CD14-positive monocyte (primary cell): ENCODE measurements at regions not wholly inside any gene's neighbourhood (a gene's known extent, or its start where the extent isn't known, plus 50 kb on each side); places are given as distances from the start of the nearest gene placed in this dataset.

Experiments
- DNase-seq, 3 donors: peaks; one replicate each; pipeline ENCODE4 v3.0.0-alpha.2; 2011 to 2022
- H2AFZ ChIP-seq: 2 replicates; pipeline ENCODE4 v1.6.0; 2012; ENCODE audit warnings: mild to moderate bottlenecking, low read depth, low read length, inconsistent platforms; ENCODE audit not compliant: insufficient read depth, poor library complexity, severe bottlenecking
- H3K27ac ChIP-seq, 2 donors: 1 replicate in 1 of 2; 2 replicates in 1 of 2; pipeline ENCODE4 v1.5.1; 2012 to 2013; ENCODE audit warnings: low read length in 2 of 2, control low read depth in 1 of 2, inconsistent platforms in 1 of 2, low read depth in 1 of 2, mild to moderate bottlenecking in 1 of 2
- H3K27me3 ChIP-seq, 2 donors: one replicate each; pipeline versions ENCODE4 v1.6.0 to v1.6.1; 2011 to 2013; ENCODE audit warnings: low read length in 2 of 2; ENCODE audit not compliant: control insufficient read depth in 2 of 2, insufficient read depth in 2 of 2
- H3K36me3 ChIP-seq, 2 donors: replicated peaks in 1 of 2; 1 replicate in 1 of 2; 2 replicates in 1 of 2; pipeline versions ENCODE4 v1.5.1 to v1.6.1; 2012 to 2013; ENCODE audit warnings: low read length in 2 of 2, control low read depth in 1 of 2, inconsistent platforms in 1 of 2, mild to moderate bottlenecking in 1 of 2; ENCODE audit not compliant: insufficient read depth in 2 of 2, control insufficient read depth in 1 of 2
- H3K4me1 ChIP-seq, 2 donors: 1 replicate in 1 of 2; 2 replicates in 1 of 2; pipeline versions ENCODE4 v1.5.1 to v1.6.1; 2012 to 2013; ENCODE audit warnings: low read length in 2 of 2, control low read depth in 1 of 2, inconsistent platforms in 1 of 2, mild to moderate bottlenecking in 1 of 2, moderate library complexity in 1 of 2; ENCODE audit not compliant: insufficient read depth in 2 of 2, control insufficient read depth in 1 of 2
- H3K4me2 ChIP-seq: replicated peaks from 2 replicates; pipeline ENCODE3; 2012; ENCODE audit warnings: low read length, moderate library complexity, mild to moderate bottlenecking; ENCODE audit not compliant: poor library complexity, severe bottlenecking; ENCODE audit errors: extremely low read depth
- H3K4me3 ChIP-seq, 3 experiments: fragments of 200-600 bp in 1 of 3; sonication (generic) in 1 of 3; replicated peaks in 1 of 3; 1 replicate in 2 of 3; 2 replicates in 1 of 3; pipeline ENCODE4 v1.5.1; 2011 to 2013; ENCODE audit warnings: low read length in 3 of 3, mild to moderate bottlenecking in 3 of 3, control low read depth in 2 of 3, low read depth in 2 of 3, inconsistent platforms in 1 of 3, moderate library complexity in 1 of 3
- H3K79me2 ChIP-seq: 2 replicates; pipeline ENCODE4 v1.6.0; 2012; ENCODE audit warnings: mild to moderate bottlenecking, control low read depth, inconsistent platforms, low read length, moderate library complexity; ENCODE audit not compliant: insufficient read depth
- H3K9ac ChIP-seq: 2 replicates; pipeline ENCODE4 v1.6.0; 2017; ENCODE audit warnings: low read length, mild to moderate bottlenecking; ENCODE audit not compliant: insufficient read depth, poor library complexity, severe bottlenecking
- H3K9me3 ChIP-seq, 2 donors: replicated peaks in 1 of 2; 1 replicate in 1 of 2; 2 replicates in 1 of 2; pipeline versions ENCODE4 v1.5.1 to v1.6.1; 2012 to 2013; ENCODE audit warnings: low read length in 2 of 2, control low read depth in 1 of 2; ENCODE audit not compliant: control insufficient read depth in 1 of 2, insufficient read depth in 1 of 2
- H4K20me1 ChIP-seq: 2 replicates; pipeline ENCODE4 v1.6.0; 2012; ENCODE audit warnings: mild to moderate bottlenecking, low read length, control low read depth, moderate library complexity; ENCODE audit not compliant: insufficient read depth
- H3K27ac Mint-ChIP-seq, 7 donors: one replicate each; pipeline ENCODE4 v1.8.0; 2020; ENCODE audit warnings: mild to moderate bottlenecking in 7 of 7, mixed read lengths in 7 of 7, moderate library complexity in 6 of 7, inconsistent platforms in 2 of 7
- H3K27me3 Mint-ChIP-seq, 3 donors: one replicate each; pipeline ENCODE4 v1.8.0; 2021 to 2022; ENCODE audit warnings: low read depth in 3 of 3, mild to moderate bottlenecking in 3 of 3, mixed read lengths in 3 of 3, moderate library complexity in 3 of 3, inconsistent platforms in 1 of 3
- H3K36me3 Mint-ChIP-seq, 2 donors: one replicate each; pipeline ENCODE4 v1.8.0; 2020; ENCODE audit warnings: mixed read lengths in 2 of 2, inconsistent platforms in 1 of 2, mild to moderate bottlenecking in 1 of 2
- H3K4me1 Mint-ChIP-seq: one replicate; pipeline ENCODE4 v1.8.0; 2020; ENCODE audit warnings: mild to moderate bottlenecking, mixed read lengths
- H3K4me3 Mint-ChIP-seq, 2 donors: one replicate each; pipeline ENCODE4 v1.8.0; 2020; ENCODE audit warnings: mild to moderate bottlenecking in 2 of 2, mixed read lengths in 2 of 2, moderate library complexity in 1 of 2
- H3K9me3 Mint-ChIP-seq, 7 donors: one replicate each; pipeline ENCODE4 v1.8.0; 2020 to 2022; ENCODE audit warnings: mixed read lengths in 7 of 7, mild to moderate bottlenecking in 6 of 7, moderate library complexity in 6 of 7, inconsistent platforms in 2 of 7
- CTCF ChIP-seq: fragments of 200-600 bp; IDR thresholded peaks from one replicate; pipeline ENCODE4 v1.8.0; 2022; ENCODE audit warnings: antibody characterized with exemption, mild to moderate bottlenecking
- WGBS: methylation state at CpG from one replicate; pipeline ENCODE4 v1.1.5; 2013; ENCODE audit warnings: missing lambda C conversion rate; ENCODE audit not compliant: insufficient coverage; 5-methylcytosine and 5-hydroxymethylcytosine counted together
- intact Hi-C, 2 donors: fragments of 100-400 bp; cut with micrococcal nuclease; formaldehyde crosslinking; loops; one replicate each; pipeline versions ENCODE4 v1.15.0 to v1.15.1; 2023

- peaks cover 24% of the 10 kb centered on the region for H3K4me1 Mint-ChIP-seq
- H3K4me2 ChIP-seq, result peak overlapping the region; percentile 38
- peaks cover 21 to 22% of the 10 kb centered on the region in 2 donors for H3K4me1 ChIP-seq
- no peaks in the 10 kb centered on the region for H3K79me2 ChIP-seq
- H3K4me3 Mint-ChIP-seq, result peak overlapping the region; percentile 22 to 48
- peak overlapping the region in 1 of 3 experiments; percentile 25 for H3K4me3 ChIP-seq
- peaks cover 0 to 3% (median 0%) of the 10 kb centered on the region in 3 donors for H3K27me3 Mint-ChIP-seq
- peaks cover 0 to 5% (median 3%) of the 10 kb centered on the region in 7 donors for H3K9me3 Mint-ChIP-seq
- peak overlapping the region in 1 of 2 donors; percentile 22 for H3K27ac ChIP-seq
- no peak overlapping the region for H3K9ac ChIP-seq
- no peak for TF ChIP-seq CTCF
- H3K36me3 ChIP-seq, result no peaks in the 10 kb centered on the region
- WGBS, result 0% methylated on average over 1 of the region's 5 CpGs
- peak overlapping the region; percentile 55 to 89 (median 70) for H3K27ac Mint-ChIP-seq
- DNase-seq, result peak in 2 of 3 donors; percentile 58 to 61
- no peak overlapping the region for H2AFZ ChIP-seq
- H3K9me3 ChIP-seq, result no peaks in the 10 kb centered on the region
- no peaks in the 10 kb centered on the region for H3K36me3 Mint-ChIP-seq
- no peaks in the 10 kb centered on the region for H3K27me3 ChIP-seq
- intact Hi-C loops, result loop anchor here in 1 of 2 donors (10.0 kb wide), 1 partner anchor 357 kb away; no protein-coding TSS in a partner anchor
- H4K20me1 ChIP-seq, result no peaks in the 10 kb centered on the region
Observed at GRCh38 chr13:33367926-33368325, 82.4 kb upstream of the STARD13 start.

- Histone ChIP-seq H3K9me3 (no peaks in the 10 kb centered on the region), H4K20me1 (no peaks in the 10 kb centered on the region), H3K36me3 (no peaks in the 10 kb centered on the region), H3K9ac (no peak overlapping the region), H3K4me1 (peaks cover 15 to 17% of the 10 kb centered on the region in 2 donors), H3K79me2 (no peaks in the 10 kb centered on the region), H3K27ac (no peak overlapping the region), H2AFZ (no peak overlapping the region), H3K27me3 (no peaks in the 10 kb centered on the region), H3K4me2 (no peak overlapping the region), H3K4me3 (no peak overlapping the region)
- Mint-ChIP-seq H3K36me3 (no peaks in the 10 kb centered on the region), H3K27ac (no peak overlapping the region), H3K9me3 (peaks cover 0 to 2% (median 0%) of the 10 kb centered on the region in 7 donors), H3K4me3 (no peak overlapping the region), H3K4me1 (peaks cover 19% of the 10 kb centered on the region), H3K27me3 (peaks cover 0 to 3% (median 0%) of the 10 kb centered on the region in 3 donors)
- DNase-seq, result no peak
- intact Hi-C loops, result loop anchor here in 1 of 2 donors (10.0 kb wide), 1 partner anchor 356 kb away; no protein-coding TSS in a partner anchor
- 100% methylated on average over 3 of the region's 3 CpGs for WGBS
- TF ChIP-seq CTCF, result no peak
Observed at GRCh38 chr13:33369073-33369472, 83.5 kb upstream of the STARD13 start.
